Transverse colon (tissue), 4 donors: ENCODE measurements at regions not wholly inside any gene's neighbourhood (a gene's known extent, or its start where the extent isn't known, plus 50 kb on each side); places are given as distances from the start of the nearest gene placed in this dataset.

Experiments
- DNase-seq: peaks from one replicate; pipeline ENCODE4 v3.0.0-alpha.2; 2019
- H3K27ac ChIP-seq, 4 donors: fragments of 200-600 bp; sonication (generic); 2 replicates each; pipeline ENCODE4 v1.5.1; 2016 to 2018; ENCODE audit warnings: inconsistent platforms in 4 of 4
- H3K27me3 ChIP-seq: fragments of 200-600 bp; sonication (generic); 2 replicates; pipeline ENCODE4 v1.5.1; 2017; ENCODE audit warnings: inconsistent platforms
- H3K36me3 ChIP-seq, 4 donors: fragments of 200-600 bp; sonication (generic); 2 replicates each; pipeline ENCODE4 v1.5.1; 2017 to 2019; ENCODE audit warnings: inconsistent platforms in 4 of 4
- H3K4me1 ChIP-seq, 4 donors: fragments of 200-600 bp; sonication (generic); 2 replicates each; pipeline ENCODE4 v1.5.1; 2017 to 2020; ENCODE audit warnings: inconsistent platforms in 4 of 4
- H3K4me3 ChIP-seq, 4 donors: fragments of 200-600 bp; sonication (generic); 1 replicate in 1 of 4; 2 replicates in 3 of 4; pipeline versions ENCODE4 v1.5.1 to v1.6.1; 2017 to 2019; ENCODE audit warnings: inconsistent platforms in 4 of 4
- H3K9me3 ChIP-seq, 2 donors: fragments of 200-600 bp; sonication (generic); 2 replicates each; pipeline ENCODE4 v1.5.1; 2017 to 2019; ENCODE audit warnings: inconsistent platforms in 2 of 2
- EP300 ChIP-seq: sonication (generic); formaldehyde crosslinking; IDR thresholded peaks from one replicate; pipeline ENCODE4 v1.6.1; 2017; ENCODE audit warnings: antibody characterized with exemption, low read depth
- POLR2A ChIP-seq: fragments of 450-650 bp; IDR thresholded peaks from one replicate; pipeline ENCODE4 v1.6.1; 2016; ENCODE audit warnings: antibody characterized with exemption, mild to moderate bottlenecking, moderate library complexity
- POLR2AphosphoS5 ChIP-seq, 3 donors: sonication (generic); formaldehyde crosslinking; IDR thresholded peaks; one replicate each; pipeline ENCODE4 v1.6.1; 2016; ENCODE audit warnings: antibody characterized with exemption in 3 of 3
- WGBS, 2 donors: methylation state at CpG; one replicate each; pipeline ENCODE4 v1.1.5; 2018; ENCODE audit warnings: low coverage in 1 of 2; 5-methylcytosine and 5-hydroxymethylcytosine counted together
- in situ Hi-C, 4 donors: fragments of 200-750 bp; cut with MboI; loops; one replicate each; pipeline versions ENCODE4 v1.15.0 to v1.15.1; 2017; ENCODE audit warnings: low sequenced_read_pairs in 3 of 4, low pct_ligation_motif_present in 1 of 4, low pct_unique_long_range_greater_than_20kb in 1 of 4
- intact Hi-C: fragments of 100-400 bp; cut with DNase I; formaldehyde crosslinking; loops from one replicate; pipeline ENCODE4 v1.15.1; 2023; ENCODE audit warnings: low total_unique reads
- TF ChIP-seq, protein P1 (sequence below), 5 experiments: fragments of 200-600 bp in 3 of 5; fragments of 450-650 bp in 2 of 5; sonication (generic) in 3 of 5; IDR thresholded peaks; 1 replicate in 2 of 5; 2 replicates in 3 of 5; pipeline ENCODE4 v1.5.1; 2016 to 2017; ENCODE audit warnings: antibody characterized with exemption in 5 of 5, inconsistent platforms in 3 of 5, mild to moderate bottlenecking in 2 of 5, moderate library complexity in 1 of 5

DNA sequence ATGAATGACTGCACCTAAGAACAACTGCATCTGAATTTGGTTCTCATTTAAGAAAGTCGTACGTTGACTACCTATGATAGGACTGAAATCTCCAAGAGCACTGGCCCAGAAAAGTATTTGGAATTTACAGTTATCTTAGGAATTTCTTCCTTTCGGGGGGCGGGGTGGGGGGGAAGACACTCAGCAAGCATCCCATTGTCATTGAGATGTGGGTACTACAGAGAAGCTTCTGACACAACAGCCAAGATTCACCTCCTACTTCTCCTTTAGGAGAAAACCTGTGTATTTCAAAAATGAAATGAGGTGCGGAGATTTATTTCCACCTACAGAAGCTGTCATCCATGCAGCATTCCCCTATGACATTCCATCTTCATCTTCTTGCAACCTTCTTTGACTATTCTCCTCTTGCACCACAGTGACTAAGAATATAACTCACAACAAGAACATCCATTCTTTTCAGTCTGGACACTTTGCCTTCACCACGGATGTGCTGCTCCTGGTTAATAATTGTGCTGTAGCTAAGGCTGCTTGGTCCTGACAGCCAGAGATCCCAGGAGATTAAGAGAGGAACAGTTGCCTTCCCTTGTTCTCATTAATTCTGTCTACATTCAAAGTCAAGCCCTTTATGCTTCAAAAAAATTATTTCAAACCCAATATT is 98.4 kb upstream of the FRMD4A start:
- TF ChIP-seq POLR2AphosphoS5 (IDR thresholded peaks at IDR 0.05) (no peak), POLR2A (no peak), EP300 (no peak)
- TF ChIP-seq, protein P1, sequence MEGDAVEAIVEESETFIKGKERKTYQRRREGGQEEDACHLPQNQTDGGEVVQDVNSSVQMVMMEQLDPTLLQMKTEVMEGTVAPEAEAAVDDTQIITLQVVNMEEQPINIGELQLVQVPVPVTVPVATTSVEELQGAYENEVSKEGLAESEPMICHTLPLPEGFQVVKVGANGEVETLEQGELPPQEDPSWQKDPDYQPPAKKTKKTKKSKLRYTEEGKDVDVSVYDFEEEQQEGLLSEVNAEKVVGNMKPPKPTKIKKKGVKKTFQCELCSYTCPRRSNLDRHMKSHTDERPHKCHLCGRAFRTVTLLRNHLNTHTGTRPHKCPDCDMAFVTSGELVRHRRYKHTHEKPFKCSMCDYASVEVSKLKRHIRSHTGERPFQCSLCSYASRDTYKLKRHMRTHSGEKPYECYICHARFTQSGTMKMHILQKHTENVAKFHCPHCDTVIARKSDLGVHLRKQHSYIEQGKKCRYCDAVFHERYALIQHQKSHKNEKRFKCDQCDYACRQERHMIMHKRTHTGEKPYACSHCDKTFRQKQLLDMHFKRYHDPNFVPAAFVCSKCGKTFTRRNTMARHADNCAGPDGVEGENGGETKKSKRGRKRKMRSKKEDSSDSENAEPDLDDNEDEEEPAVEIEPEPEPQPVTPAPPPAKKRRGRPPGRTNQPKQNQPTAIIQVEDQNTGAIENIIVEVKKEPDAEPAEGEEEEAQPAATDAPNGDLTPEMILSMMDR (IDR thresholded peaks at IDR 0.05): no peak
- H3K27ac ChIP-seq: no peak overlapping the region
- no peak for DNase-seq
- H3K9me3 ChIP-seq: no peaks in the 10 kb centered on the region
- H3K4me3 ChIP-seq: no peak overlapping the region
- WGBS, 2 donors: 61 to 62% methylated on average over 6 of the region's 6 CpGs
- no peaks in the 10 kb centered on the region for H3K36me3 ChIP-seq
- intact Hi-C loops (no loop called here), in situ Hi-C loops (no loop called here)
- no peaks in the 10 kb centered on the region for H3K4me1 ChIP-seq
- peaks cover 11% of the 10 kb centered on the region for H3K27me3 ChIP-seq

DNA sequence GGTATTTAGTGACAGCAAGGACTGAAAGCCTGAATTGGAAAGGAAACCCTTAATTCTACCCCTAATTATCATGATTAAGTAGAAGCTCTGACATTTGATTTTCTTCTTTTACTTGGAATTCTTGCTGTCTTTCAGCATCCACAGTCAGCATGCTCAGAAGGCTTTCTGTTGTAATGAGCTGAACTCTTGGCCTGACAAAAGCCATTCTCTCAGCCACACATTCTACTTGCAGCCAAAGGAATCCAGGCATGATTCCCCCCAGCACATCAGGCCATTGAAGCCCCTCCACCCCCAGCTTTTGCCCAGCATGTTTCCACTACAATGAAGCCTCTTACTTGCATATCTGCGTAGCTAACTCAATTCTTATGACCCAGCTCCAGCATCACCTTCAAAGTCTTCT is 94.3 kb upstream of the FRMD4A start:
- Histone ChIP-seq H3K9me3 (no peaks in the 10 kb centered on the region), H3K4me1 (no peaks in the 10 kb centered on the region), H3K27me3 (peaks cover 11% of the 10 kb centered on the region), H3K4me3 (no peak overlapping the region), H3K27ac (no peak overlapping the region), H3K36me3 (no peaks in the 10 kb centered on the region)
- intact Hi-C loops: no loop called here
- DNase-seq: no peak
- TF ChIP-seq, protein P1 (IDR thresholded peaks at IDR 0.05): no peak
- TF ChIP-seq EP300 (no peak), POLR2A (no peak), POLR2AphosphoS5 (IDR thresholded peaks at IDR 0.05) (no peak)
- 56 to 85% methylated on average over 1 of the region's 1 CpG for WGBS, 2 donors
- in situ Hi-C loops: no loop called here

DNA sequence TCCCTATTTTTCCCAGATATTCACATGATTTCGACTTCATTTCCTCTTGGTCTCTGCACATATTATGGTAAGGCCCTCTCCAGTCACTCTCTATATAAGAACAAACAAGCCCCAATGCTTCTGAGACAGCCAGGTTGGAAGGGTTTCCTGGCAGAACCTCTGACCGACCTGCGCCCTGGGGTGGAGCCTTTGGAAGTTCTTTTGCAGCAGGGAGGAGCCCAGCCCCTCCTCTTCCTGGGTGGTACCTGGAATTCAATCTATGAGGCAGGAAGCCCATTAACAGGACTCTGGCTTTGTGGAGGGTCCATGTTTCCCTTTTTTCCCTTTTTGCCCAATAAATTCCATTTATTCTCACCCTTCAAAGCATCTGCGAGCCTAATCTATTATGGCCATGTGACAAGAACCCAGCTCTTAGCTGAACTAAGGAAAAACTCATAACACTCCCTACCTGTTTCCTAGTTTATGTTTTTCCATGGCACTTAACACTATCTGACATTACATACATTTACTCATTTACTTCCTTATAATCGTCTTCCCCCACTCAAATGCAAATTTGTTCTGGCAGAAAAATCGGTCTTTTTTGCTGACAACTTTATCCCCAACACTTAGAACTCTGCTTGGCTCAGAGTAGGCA is 92.5 kb upstream of the FRMD4A start:
- TF ChIP-seq, protein P1 (IDR thresholded peaks at IDR 0.05): no peak
- TF ChIP-seq EP300 (no peak), POLR2A (no peak), POLR2AphosphoS5 (IDR thresholded peaks at IDR 0.05) (no peak)
- no peak overlapping the region for H3K27ac ChIP-seq
- H3K9me3 ChIP-seq: no peaks in the 10 kb centered on the region
- in situ Hi-C loops (no loop called here), intact Hi-C loops (loop anchor here (5.0 kb wide), 1 partner anchor 221 kb away; no protein-coding TSS in a partner anchor)
- no peaks in the 10 kb centered on the region for H3K36me3 ChIP-seq
- peak; percentile 8 for DNase-seq
- no peaks in the 10 kb centered on the region for H3K4me1 ChIP-seq
- H3K4me3 ChIP-seq: no peak overlapping the region
- H3K27me3 ChIP-seq: peaks cover 9% of the 10 kb centered on the region
- 54 to 57% methylated on average over 4 to 6 of the region's 6 CpGs for WGBS, 2 donors

DNA sequence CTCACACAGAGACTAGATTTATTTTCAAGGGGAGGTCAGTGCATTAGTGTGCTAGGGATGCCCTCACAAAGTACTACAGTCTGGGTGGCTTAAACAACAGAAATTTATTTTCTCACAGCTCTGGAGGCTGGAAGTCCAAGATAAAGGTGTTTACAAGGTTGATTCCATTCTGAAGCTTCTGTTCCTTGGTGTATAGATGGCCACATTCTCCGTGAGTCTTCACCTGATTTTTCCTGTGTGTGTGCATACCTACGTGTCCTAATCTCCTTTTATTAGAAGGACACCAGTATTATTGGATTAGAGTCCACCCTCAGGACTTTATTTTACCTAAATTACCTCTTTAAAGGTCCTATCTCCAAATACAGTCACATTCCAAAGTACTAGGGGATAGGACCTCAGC is 91.7 kb upstream of the FRMD4A start:
- 63 to 73% methylated on average over 1 to 2 of the region's 2 CpGs for WGBS, 2 donors
- no peak for DNase-seq
- Histone ChIP-seq H3K9me3 (no peaks in the 10 kb centered on the region), H3K36me3 (no peaks in the 10 kb centered on the region), H3K27ac (no peak overlapping the region), H3K4me3 (no peak overlapping the region), H3K27me3 (peaks cover 1% of the 10 kb centered on the region), H3K4me1 (no peaks in the 10 kb centered on the region)
- no peak for TF ChIP-seq POLR2A
- TF ChIP-seq POLR2AphosphoS5 (IDR thresholded peaks at IDR 0.05): no peak
- TF ChIP-seq EP300: no peak
- TF ChIP-seq, protein P1 (IDR thresholded peaks at IDR 0.05): no peak
- in situ Hi-C loops: no loop called here
- intact Hi-C loops: loop anchor here (5.0 kb wide), 1 partner anchor 220 kb away; no protein-coding TSS in a partner anchor
